Parathyroid adenoma (tissue), 2 donors: ENCODE measurements at regions not wholly inside any gene's neighbourhood (a gene's known extent, or its start where the extent isn't known, plus 50 kb on each side); places are given as distances from the start of the nearest gene placed in this dataset.
"Not testable (repeated sequence)": the region's sequence is repeated elsewhere in the genome, so short reads cannot be mapped to it uniquely, and the experiment has no call there.

Experiments used
- H2AFZ ChIP-seq: fragments of 300-600 bp; sonication (generic); one replicate; pipeline ENCODE4 v1.7.0; 2017; ENCODE audit warnings: antibody characterized with exemption, mild to moderate bottlenecking
- H3K27ac ChIP-seq: fragments of 300-600 bp; sonication (generic); one replicate; pipeline ENCODE4 v1.7.0; 2017
- H3K27me3 ChIP-seq: fragments of 300-600 bp; sonication (generic); one replicate; pipeline ENCODE4 v1.7.0; 2017; ENCODE audit warnings: low read length; ENCODE audit not compliant: control insufficient read depth, insufficient read depth
- H3K36me3 ChIP-seq: fragments of 300-600 bp; sonication (generic); one replicate; pipeline ENCODE4 v1.7.0; 2017; ENCODE audit warnings: low read length; ENCODE audit not compliant: control insufficient read depth, insufficient read depth
- H3K4me1 ChIP-seq: fragments of 300-600 bp; sonication (generic); one replicate; pipeline ENCODE4 v1.7.0; 2017; ENCODE audit warnings: control low read depth
- H3K4me2 ChIP-seq: fragments of 300-600 bp; sonication (generic); one replicate; pipeline ENCODE4 v1.7.0; 2017; ENCODE audit warnings: low read length
- H3K4me3 ChIP-seq: fragments of 300-600 bp; sonication (generic); one replicate; pipeline ENCODE4 v1.7.0; 2017; ENCODE audit warnings: low read depth, low read length
- H3K79me2 ChIP-seq: fragments of 300-600 bp; sonication (generic); one replicate; pipeline ENCODE4 v1.7.0; 2017; ENCODE audit warnings: control low read depth
- H3K9ac ChIP-seq: fragments of 300-600 bp; sonication (generic); one replicate; pipeline ENCODE4 v1.7.0; 2017; ENCODE audit warnings: mild to moderate bottlenecking
- H3K9me3 ChIP-seq: fragments of 300-600 bp; sonication (generic); one replicate; pipeline ENCODE4 v1.7.0; 2017; ENCODE audit warnings: low read length; ENCODE audit not compliant: control insufficient read depth
- donor health status: primary hyperparathyroidism.

DNA sequence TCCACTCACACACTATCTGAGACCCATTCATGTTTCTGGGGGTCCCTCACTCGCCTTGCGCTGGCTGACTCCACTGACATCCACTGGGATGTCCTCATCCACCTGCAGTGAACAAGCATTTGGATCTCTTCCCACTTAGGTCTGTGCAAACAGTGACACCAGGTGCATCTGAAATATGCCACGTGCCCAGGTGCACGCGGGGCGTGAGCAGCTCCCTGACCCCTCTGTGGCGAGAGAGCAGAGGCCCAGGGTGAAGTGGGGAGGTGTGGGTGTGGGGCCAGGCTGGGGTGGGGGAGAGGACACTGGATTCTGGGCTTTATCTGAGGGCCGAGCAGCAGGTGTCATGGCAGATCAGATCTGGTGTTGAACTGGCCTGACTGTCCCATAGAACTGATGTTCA, 85.4 kb upstream of the LPCAT1 start:
- H3K36me3 ChIP-seq, H3K27ac ChIP-seq, H3K27me3 ChIP-seq, H2AFZ ChIP-seq, H3K4me1 ChIP-seq, H3K9me3 ChIP-seq, H3K79me2 ChIP-seq, H3K4me3 ChIP-seq, H3K4me2 ChIP-seq, H3K9ac ChIP-seq: not testable (repeated sequence)

DNA sequence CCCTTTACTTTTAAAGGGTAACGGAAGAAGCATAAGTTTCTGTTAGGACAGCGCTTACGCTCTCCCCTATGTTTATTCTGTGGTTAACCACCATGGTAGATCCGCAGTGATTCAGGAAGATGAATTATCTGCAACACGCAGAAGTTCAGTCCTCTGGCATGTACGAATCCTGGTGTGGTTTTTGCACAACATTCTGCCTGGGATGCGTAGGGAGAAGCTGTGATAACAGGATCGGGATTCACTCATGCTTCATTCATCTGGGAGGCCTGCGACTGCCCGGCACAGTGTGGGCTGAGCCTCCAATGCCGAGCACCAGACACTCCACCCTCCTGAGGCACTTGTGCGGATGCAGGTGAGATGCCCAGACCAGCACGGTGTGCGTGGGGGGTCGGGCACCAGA, 84.6 kb upstream of the LPCAT1 start:
- H3K4me1 ChIP-seq, H2AFZ ChIP-seq, H3K27ac ChIP-seq, H3K79me2 ChIP-seq, H3K36me3 ChIP-seq, H3K4me2 ChIP-seq, H3K4me3 ChIP-seq, H3K27me3 ChIP-seq, H3K9me3 ChIP-seq, H3K9ac ChIP-seq: not testable (repeated sequence)

GRCh38 chr5:1606951-1607350, 83.2 kb upstream of the LPCAT1 start:
- H3K36me3 ChIP-seq, H3K79me2 ChIP-seq, H3K27ac ChIP-seq, H3K27me3 ChIP-seq, H3K4me1 ChIP-seq, H3K4me3 ChIP-seq, H2AFZ ChIP-seq, H3K9me3 ChIP-seq, H3K4me2 ChIP-seq, H3K9ac ChIP-seq: not testable (repeated sequence)

- H3K9ac ChIP-seq, H3K9me3 ChIP-seq, H3K4me1 ChIP-seq, H3K79me2 ChIP-seq, H3K27ac ChIP-seq, H3K27me3 ChIP-seq, H2AFZ ChIP-seq, H3K36me3 ChIP-seq, H3K4me3 ChIP-seq, H3K4me2 ChIP-seq: not testable (repeated sequence)
These were observed 80.2 kb upstream of the LPCAT1 start for GRCh38 chr5:1603916-1604315.

DNA sequence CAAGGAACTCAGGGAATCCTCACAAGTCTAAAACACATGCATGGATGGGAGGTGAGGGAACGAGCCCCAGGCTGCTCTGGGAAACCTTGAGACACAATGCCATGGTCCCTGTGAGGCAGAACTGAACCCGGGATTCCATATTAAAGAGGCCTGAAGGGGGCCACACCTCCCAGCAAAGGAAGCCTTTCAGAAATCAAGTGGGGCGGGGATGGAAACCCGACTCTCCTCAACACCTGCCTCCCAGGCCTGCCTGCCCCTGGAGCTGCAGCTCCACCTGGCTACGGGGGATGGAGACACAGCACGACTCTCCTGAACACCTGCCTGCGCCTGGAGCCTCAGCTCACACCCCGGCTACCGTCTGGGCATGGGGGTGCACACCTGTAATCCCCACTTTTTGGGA, 77.8 kb upstream of the LPCAT1 start:
- not testable (repeated sequence) for H3K9me3 ChIP-seq, H3K79me2 ChIP-seq, H3K4me3 ChIP-seq, H3K27me3 ChIP-seq, H3K27ac ChIP-seq, H3K9ac ChIP-seq, H2AFZ ChIP-seq, H3K36me3 ChIP-seq, H3K4me1 ChIP-seq, H3K4me2 ChIP-seq

DNA sequence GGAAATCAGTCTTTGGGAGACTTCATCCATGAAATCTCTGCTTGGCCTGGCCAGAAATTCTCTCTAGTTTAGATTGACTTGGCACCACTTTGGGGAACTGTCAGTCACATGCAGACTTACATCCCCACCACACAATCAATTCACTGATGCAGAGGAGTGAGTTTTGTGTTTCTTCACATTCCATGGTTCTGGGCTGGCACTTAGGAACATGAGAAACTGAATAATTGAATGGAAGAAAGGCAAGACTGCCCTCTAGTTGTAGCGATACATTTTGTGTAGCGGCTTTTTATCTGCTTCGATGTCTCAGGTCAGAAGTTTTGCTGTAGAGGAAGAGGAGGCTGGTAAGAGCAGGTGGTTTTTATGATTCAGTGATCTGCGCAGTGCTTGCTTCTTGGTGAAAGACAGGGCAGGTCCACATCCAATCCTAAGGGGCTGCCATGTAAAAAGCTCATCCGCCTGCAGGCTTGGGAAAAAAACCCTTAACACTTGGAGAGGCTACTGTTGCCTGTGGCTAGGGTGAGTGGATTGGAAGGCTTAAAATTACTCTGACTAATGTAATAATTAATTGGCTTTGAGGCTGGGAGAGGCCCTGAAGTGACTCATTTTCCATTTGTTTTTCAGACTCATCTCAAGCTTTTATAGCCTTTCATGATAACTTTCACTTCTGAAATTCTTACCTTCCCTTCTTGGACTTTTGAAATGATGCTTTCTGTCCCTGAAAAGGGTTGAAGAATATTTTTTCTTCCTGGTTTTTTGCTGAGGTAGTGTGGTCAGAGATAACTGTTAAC, 75.4 kb upstream of the LPCAT1 start:
- H3K27ac ChIP-seq, H3K9ac ChIP-seq, H3K4me1 ChIP-seq, H3K27me3 ChIP-seq, H3K79me2 ChIP-seq, H3K9me3 ChIP-seq, H3K4me3 ChIP-seq, H3K36me3 ChIP-seq, H2AFZ ChIP-seq, H3K4me2 ChIP-seq: not testable (repeated sequence)

- not testable (repeated sequence) for H3K4me1 ChIP-seq, H3K27me3 ChIP-seq, H3K9ac ChIP-seq, H3K4me3 ChIP-seq, H3K36me3 ChIP-seq, H2AFZ ChIP-seq, H3K9me3 ChIP-seq, H3K79me2 ChIP-seq, H3K27ac ChIP-seq, H3K4me2 ChIP-seq
These were observed 73.3 kb upstream of the LPCAT1 start for GRCh38 chr5:1597093-1597473.

GRCh38 chr5:1596462-1597092, 72.8 kb upstream of the LPCAT1 start:
- not testable (repeated sequence) for H3K79me2 ChIP-seq, H3K27ac ChIP-seq, H3K4me2 ChIP-seq, H3K4me3 ChIP-seq, H3K4me1 ChIP-seq, H3K36me3 ChIP-seq, H3K27me3 ChIP-seq, H3K9me3 ChIP-seq, H3K9ac ChIP-seq, H2AFZ ChIP-seq
